ENCODE measurements at regions not wholly inside any gene's neighbourhood (a gene's known extent, or its start where the extent isn't known, plus 50 kb on each side); places are given as distances from the start of the nearest gene placed in this dataset.
A peak's percentile ranks its signal among the peaks of the same experiment; 100 is the strongest.
"Not testable (repeated sequence)": the region's sequence is repeated elsewhere in the genome, so short reads cannot be mapped to it uniquely, and the experiment has no call there.

DNA sequence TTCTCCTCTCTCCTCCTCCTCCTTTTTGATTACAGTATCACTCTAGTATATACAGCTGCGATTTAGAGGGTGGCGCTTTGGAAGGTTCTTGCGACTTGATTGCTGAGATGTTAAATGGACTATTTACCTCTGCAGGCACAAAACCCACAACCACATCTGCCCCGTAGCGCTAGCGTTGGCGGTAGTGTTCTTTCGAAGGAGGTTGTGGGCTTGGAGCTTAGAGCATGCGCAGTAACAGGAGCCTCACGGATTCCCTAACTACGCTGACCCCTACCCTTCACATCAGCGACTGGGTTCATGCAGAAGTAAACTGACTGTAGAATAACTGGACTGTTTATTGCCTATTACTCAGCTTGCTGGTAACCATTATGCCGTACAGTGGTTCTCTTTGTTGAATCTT lies 58.0 kb downstream of the CGGBP1 start:
- DNase-seq (ENCODE audit: low read depth in 4 of 4, low spot score in 1 of 4), result peak in 1 of 4 experiments; percentile 1

DNA sequence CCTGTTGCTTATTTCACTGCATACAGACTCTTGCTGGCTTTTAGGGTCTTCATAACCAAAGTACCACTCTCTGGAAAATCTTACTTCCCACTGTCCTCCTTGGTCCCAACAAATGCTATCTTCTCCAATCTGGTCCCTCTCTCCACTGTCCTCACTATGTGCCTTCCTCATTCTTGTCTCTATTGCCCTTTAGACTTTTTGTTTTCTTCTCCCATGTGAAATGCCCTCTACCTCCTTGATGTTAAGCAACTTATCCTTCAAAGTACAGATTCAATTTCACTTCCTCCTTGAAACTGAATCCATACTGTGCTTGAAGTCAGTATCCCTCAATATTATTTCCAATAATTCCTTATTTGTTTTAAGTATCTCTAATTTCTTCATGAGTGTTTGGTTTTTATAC lies 60.8 kb downstream of the CGGBP1 start:
- DNase-seq (ENCODE audit: low read depth in 4 of 4, low spot score in 1 of 4), result no peak

DNA sequence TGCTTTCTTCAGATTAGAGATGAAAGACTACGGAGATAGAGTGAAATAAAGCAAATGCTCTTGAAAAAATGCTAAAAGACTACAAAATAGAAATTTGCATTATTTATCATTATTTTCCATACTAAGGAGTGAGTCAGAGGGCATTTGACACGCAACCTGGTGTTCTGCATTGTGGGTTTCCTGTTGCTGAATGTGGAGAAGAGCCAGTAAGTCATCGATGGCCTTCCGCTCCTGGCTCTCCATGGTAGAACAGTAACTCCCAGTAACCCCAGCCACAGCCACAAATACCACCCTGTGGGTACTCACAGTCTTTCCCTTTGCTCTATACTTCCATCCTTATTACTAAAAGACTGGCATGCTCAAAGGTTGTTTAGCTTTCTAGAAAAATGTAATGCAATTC lies 61.5 kb downstream of the CGGBP1 start:
- DNase-seq (ENCODE audit: low read depth in 4 of 4, low spot score in 1 of 4), result peak in 2 of 4 experiments; percentile 13 to 20

DNA sequence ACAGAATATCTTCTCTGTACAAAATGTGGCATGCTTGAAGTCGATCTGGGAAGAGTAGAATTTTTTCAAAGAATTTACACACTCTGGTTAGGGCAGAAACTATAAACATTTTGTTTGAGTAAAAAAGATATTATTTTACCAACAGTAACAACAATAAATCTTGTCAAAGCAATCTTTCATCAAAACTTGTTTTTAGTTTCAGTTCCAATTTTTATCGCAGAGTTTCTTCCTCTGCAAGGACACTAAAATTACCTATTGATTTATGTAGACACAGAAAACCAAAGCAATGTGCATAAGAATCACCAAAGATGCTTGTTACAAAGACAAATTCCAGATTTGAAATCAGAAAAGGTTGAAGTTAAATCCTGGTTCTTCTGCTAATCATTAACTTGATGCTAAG lies 61.9 kb downstream of the CGGBP1 start:
- no peak for DNase-seq (ENCODE audit: low read depth in 4 of 4, low spot score in 1 of 4)

DNA sequence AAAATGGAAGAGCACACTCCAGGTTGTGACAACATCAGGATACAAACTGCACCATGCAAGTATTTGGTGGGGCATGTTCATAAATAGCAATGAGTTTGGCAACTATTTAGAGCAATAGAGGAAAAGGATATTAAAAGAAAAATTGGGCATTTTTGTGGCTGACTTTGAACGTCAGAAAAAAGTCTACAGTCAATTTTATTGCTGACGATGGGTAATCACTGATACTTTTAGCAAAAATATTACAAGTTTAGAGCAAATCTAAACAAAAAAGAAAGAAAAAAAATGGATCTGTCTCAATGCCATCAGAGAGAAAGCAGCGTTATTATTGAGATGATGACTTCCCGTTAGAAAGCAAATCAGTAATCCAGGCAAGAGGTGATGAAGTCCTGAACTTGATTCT lies 65.2 kb downstream of the CGGBP1 start:
- no peak for DNase-seq (ENCODE audit: low read depth in 4 of 4, low spot score in 1 of 4)

DNA sequence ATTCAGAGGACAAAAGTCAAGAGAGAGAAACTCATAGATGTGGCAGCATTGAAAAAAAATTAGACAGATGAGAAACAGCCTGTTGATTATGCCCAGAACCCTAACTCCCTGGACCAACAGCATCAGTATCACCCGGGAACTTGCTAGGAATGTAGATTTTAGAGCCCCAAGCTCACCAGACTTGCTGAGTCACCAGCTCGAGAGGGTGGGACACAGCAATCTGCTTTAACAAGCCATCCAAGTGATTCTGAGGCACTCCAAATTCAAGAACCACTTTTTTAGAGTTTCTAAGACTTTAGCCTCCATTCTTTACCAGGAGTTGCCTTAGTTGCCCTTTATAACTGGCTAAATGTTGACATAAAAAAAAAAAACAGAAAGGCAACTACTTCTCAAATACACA lies 70.9 kb downstream of the CGGBP1 start:
- no peak for DNase-seq (ENCODE audit: low read depth in 4 of 4, low spot score in 1 of 4)

DNA sequence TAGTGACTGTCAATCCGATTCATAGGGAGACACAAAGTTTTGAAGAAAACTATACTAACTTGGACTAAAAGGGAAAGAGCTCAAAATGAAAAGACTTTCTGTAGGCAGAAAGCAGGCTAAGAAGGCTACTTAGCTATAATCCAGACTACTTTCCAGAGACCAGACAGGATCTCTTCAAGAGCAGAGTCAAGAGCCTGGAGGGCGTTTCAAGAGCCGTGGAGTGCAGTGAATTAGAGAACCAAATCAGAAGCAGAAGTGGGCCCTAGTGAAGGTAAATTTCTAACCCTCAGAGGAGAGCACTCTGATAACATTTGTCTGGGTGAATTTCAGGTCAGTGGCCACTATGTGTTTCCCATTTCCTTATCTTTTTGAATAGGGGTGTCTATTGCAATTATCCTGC lies 76.4 kb downstream of the CGGBP1 start:
- DNase-seq (ENCODE audit: low read depth in 4 of 4, low spot score in 1 of 4), result no peak

DNA sequence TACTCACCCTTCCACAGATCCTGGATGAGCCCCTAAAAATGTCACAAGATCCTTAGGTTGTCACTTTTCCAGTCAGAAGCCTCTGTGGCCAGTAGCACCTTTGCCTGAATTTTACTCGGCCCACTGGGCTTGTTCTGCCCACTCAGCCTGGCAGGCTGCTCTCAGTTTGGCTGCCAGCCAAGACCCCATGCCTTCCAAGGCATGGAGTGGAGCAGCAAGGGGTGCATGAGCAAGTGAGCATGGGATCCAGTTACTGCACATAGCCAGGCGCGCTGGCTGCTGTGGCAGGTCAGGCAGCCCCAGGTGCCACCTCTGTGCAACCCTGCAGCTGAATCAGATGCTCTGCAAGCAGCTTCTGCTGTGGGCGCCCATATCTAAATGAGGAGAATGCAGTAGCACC lies 79.3 kb downstream of the CGGBP1 start:
- DNase-seq (ENCODE audit: low read depth in 4 of 4, low spot score in 1 of 4), result no peak

DNA sequence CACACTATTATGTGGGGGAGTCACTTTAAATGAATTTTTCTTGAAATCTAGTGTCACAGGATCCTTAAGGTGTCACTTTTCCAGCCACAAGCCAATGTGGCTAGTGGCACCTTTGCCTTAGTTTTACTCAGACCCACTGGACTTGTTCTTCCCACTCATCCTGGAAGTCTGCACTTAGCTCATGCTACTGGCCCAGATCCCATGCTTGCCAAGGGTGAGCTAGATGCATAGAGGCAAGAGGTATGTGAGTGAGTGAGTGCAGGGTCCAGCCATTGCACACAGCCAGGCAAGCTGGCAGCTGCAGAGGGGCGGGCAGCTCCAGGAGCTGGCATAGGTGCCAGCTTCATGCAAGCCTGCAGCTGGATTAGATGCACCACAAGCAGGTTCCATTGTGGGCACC lies 81.0 kb downstream of the CGGBP1 start:
- no peak for DNase-seq (ENCODE audit: low read depth in 4 of 4, low spot score in 1 of 4)

DNA sequence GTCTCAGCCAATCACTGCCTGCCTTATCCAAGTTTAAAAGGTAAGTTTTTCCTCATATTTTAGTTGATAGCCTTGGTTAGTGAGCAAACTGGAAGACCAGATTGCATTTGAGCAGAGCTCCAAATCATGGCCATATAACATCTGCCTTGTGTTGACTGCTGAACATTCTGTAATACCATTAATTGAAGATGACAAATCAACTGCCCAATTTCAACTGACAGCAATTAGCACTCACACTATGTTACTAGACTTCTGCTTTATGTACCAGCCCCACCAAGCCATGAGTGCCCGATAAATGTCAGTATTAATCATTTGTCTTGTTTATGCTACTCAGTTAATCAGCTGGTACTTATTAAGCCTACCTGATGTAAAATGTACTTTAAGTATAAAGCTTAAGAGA lies 83.1 kb downstream of the CGGBP1 start:
- no peak for DNase-seq (ENCODE audit: low read depth in 4 of 4, low spot score in 1 of 4)

DNA sequence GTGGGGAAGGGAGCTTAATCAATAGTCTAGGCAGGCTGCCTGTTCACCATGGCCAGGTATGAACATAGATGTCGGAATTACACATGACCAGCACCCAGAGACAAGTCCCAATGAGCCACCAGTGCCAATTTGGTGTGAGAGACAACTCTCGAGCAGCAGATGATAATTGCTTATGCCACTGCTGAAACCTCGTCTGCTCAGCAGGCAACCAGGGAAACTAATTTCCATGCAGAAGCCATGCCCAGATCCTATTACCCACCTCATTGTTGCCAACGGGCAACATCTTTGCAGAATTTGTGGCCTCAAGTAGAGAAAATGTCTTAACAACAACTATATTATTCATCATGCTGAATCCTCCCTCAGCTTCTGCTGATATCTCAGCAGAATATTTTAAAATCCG lies 84.9 kb downstream of the CGGBP1 start:
- DNase-seq (ENCODE audit: low read depth in 4 of 4, low spot score in 1 of 4), result no peak

DNA sequence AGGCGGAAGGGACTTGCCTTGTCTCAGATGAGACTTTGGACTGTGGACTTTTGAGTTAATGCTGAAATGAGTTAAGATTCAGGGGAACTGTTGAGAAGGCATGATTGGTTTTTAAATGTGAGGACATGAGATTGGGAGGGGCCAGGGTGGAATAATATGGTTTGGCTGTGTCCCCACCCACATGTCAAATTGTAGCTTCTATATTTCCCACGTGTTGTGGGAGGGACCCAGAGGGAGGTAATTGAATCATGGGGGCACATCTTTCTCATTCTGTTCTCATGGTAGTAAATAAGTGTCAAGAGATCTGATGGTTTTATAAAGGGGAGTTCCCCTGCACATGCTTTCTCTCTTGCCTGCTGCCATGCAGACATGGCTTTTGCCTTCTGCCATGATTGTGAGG lies 89.2 kb downstream of the CGGBP1 start:
- no peak for DNase-seq (ENCODE audit: low read depth in 4 of 4, low spot score in 1 of 4)

DNA sequence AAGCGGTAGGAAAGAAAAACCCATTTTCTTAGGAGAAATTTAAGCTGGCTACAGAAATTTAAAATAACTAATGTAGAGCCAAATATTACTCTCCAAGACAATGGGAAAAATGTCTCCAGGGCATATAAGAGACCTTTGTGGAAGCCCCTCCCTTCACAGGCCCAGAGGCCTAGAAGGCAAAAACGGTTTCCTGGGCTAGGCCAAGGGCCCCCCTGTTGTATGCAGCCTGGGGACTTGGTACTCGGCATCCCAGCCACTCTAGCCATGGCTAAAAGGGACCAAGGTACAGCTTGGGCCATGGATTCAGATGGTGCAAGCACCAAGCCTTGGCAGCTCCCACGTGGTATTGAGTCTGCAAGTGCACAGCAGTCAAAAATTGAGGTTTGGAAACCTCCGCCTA lies 90.1 kb downstream of the CGGBP1 start:
- DNase-seq (ENCODE audit: low read depth in 4 of 4, low spot score in 1 of 4), result no peak

DNA sequence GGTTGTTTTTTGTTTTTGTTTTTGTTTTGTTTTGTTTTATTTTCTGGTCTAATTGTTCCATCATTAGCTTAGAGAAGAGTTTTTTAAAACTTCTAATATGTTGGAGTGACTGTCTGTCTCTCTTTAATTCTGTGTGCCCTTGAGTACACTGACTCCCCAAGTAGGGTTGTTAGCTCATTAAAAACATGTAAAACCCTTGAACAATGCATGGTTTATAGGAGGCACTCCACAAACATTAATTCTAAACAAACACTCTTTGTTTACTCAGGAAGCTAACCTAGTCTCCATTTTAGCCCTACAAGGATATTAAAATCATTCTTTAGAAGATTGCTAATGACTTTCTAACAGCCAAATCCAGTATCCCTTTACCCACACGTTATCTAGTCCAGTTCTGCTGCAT lies 100.5 kb downstream of the CGGBP1 start:
- no peak for DNase-seq (ENCODE audit: low read depth in 4 of 4, low spot score in 1 of 4)

DNA sequence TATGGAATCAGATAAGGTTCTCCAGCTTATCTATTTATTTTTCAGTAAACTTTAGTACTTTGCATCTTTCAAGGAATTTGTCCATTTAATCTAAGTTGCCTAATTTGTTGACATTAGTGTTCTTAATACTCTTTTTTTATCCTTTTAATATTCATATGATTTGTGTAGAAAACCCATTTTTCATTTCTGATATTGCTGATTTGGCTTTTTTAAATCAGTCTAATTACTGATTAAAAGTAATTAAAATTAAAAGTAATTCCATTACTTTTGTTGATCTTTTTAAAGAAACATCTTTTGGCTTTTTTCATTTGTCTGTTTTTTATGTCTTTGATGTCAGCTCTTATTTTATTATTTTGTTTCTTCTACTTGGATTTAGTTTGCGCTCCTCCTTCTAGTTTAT lies 101.2 kb downstream of the CGGBP1 start:
- DNase-seq (ENCODE audit: low read depth in 4 of 4, low spot score in 1 of 4), result no peak

DNA sequence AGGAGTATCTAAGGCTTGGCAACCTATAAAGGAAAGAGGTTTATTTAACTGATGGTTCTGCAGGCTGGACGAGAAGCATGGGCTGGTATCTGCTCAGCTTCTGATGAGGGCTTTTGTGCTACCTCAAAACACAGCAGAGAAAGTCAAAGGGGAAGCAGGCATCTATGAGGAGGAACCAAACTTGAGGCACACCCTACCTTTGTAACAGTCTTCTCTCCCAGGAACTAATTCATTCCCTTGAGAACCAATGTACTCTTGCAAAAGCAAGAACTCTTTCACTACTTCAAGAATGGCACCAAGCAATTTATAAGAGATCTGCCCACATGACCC lies 109.0 kb downstream of the CGGBP1 start:
- no peak for DNase-seq (ENCODE audit: low read depth in 4 of 4, low spot score in 1 of 4)

DNA sequence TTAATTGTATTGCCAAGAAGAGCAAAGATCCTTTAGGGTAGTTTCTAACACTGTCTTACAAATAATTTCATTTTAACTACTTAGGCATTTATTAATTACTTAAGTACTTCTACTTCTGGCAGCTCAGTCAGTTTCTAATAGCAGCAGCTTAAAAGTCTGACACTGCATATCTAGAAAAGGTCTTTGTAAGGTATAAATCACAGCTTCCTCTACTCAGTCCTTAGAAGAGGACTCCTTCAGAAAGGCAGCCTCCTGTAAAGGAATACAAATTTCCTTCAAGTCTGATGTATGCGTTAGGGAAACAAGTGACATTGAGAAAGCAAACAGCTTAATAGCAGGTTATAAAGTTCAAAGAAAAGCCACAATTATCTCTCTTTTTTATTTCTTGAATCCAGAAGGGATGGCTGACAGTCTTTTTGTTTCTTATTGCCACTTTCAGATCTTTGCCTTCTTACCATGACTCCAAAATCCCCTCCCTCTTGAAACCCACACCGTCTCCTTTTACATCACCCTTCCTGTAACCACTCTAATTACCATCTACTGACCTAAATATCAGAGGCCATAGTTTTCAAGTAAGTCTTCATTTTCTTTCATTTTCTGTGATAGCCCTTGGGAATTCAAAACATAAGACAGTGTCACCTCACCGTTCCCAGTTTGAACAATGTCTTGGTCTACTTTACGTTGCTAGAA lies 109.5 kb downstream of the CGGBP1 start:
- no peak for DNase-seq (ENCODE audit: low read depth in 4 of 4, low spot score in 1 of 4)

DNA sequence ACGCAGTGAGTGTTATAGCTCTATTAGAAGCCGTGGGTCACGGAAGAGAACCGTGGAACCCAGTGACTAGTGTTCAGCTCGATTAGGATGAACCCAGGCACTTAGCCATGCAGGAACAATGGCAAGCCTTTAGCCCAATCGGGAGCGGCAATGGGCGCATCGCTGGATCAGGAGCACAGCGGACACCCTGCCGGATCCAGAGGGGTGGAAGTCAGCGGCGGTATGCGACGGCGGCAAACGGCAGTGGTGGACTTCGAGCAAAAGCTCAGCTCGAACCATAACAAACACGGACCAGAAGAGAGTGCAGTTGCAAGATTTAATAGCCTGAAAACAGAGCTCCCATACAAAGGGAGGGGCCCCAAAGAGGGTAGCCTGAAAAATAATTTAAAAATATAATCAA lies 112.8 kb downstream of the CGGBP1 start:
- DNase-seq (ENCODE audit: low read depth in 4 of 4, low spot score in 1 of 4), result not testable (repeated sequence)

DNA sequence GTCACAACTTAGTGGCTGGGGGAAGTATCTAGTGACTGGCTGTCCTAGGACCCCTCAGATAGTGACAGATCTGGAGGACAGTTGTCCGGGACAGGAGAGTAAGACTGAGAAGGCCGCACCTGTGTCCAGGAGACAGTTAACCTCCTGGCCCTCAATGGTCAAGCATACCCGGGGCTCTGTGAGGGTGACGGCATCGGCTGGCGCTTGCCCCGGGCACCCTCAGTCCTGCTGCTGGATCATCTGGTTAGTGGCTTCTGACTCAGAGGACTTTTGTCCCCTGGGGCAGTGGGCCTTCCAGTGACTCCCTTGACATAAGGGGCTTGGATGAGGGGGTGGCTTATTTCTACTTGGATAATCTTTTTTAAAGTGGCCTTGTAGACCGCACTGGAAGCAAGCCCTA lies 116.5 kb downstream of the CGGBP1 start:
- not testable (repeated sequence) for DNase-seq (ENCODE audit: low read depth in 4 of 4, low spot score in 1 of 4)

DNA sequence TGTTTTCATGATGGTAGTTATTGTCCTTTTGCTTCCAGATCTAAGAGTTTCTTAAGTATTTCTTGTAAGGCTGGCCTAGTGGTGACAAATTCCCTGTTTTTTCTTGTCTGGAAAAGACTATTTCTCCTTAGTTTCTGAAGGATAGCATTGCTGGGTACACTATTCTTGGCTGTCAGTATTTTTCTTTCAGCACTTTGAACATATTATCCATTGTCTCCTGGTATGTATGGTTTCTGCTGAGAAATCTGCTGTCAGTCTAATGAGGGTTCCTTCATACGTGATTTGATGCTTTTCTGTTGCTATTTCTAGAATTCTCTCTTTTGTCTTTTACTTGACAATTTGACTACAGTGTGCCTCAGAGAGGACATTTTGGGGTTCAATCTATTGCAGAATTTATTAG lies 134.3 kb downstream of the CGGBP1 start:
- DNase-seq (ENCODE audit: low read depth in 4 of 4, low spot score in 1 of 4), result no peak

DNA sequence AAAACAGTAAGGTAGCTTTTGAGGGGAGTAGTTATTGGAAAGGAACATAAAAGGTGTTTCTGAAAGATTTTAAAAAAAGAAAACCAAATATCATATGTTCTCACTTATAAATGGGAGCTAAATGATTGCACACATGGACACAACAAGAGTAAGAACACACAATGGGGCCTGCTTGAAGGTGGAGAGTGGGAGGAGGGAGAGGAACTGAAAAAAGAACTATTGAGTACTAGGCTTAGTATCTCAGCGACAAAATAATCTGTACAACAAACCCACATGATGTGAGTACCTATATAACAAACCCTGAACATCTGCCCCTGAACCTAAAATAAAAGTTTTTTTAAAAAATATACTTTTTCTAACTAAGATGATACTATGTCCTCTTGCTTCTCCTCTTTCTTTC lies 138.3 kb downstream of the CGGBP1 start:
- DNase-seq (ENCODE audit: low read depth in 4 of 4, low spot score in 1 of 4), result no peak

DNA sequence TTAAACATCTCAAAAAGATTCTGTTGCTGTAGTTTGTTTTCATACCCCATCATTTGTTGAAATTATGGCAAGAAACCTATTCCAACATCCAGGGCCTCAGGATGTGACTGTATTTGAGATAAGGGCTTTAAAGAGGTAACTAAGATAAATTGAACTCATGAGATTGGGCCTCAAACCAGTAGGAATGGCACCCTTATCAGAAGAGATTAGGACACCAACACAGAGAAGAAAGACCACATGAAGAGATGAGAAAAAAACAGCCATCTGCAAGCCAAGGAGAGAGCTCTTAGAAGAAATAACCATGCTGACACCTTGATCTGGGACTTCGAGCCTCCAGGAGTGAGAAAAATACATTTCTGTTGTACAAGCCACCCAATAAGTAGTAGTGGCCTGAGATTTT lies 157.7 kb downstream of the CGGBP1 start:
- DNase-seq (ENCODE audit: low read depth in 4 of 4, low spot score in 1 of 4), result no peak

DNA sequence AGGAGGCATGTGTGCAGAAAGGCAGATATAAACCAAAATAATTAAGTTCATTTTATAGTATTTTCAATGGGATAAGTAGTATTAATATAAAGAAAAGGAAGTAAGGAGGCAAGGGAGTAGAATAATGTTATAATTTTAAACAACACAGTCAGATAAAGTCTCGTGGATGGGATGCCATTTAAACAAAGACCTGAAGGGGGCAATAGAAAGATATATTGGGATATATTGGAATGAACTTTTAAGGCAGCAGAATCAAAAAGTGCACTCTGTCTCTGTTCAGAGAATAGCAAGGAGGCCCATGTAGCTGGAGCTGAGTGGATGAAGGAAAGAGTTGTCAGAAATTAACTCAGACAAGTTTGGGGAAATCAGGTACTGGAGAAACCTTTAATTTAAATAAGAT lies 158.7 kb downstream of the CGGBP1 start:
- no peak for DNase-seq (ENCODE audit: low read depth in 4 of 4, low spot score in 1 of 4)

DNA sequence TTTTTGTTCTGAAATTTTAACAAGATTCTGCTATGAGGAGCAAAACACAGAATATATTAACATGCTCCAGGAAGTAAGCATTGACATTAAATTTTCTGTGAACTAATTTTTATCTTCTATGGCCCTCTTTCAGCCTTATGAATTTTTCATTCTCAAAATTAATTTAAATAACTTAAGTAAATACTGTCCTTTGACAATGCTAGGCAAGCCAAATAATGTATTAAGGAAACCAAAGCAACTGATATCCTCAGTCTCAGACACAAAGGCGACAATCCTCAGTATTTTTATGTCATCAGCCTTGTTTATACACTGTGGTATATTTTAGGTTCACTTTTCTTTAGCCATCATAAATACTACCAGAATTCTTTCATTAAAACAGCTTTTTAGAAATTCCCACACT lies 159.8 kb downstream of the CGGBP1 start:
- no peak for DNase-seq (ENCODE audit: low read depth in 4 of 4, low spot score in 1 of 4)

All from stimulated activated CD4-positive, alpha-beta T cell treated with anti-CD3 and anti-CD28 coated beads, Interleukin-1b, Interleukin-23, amount 100 ng/mL, for 24 hours (primary cell).